ENCODE measurements at regions not wholly inside any gene's neighbourhood (a gene's known extent, or its start where the extent isn't known, plus 50 kb on each side); places are given as distances from the start of the nearest gene placed in this dataset.

DNA sequence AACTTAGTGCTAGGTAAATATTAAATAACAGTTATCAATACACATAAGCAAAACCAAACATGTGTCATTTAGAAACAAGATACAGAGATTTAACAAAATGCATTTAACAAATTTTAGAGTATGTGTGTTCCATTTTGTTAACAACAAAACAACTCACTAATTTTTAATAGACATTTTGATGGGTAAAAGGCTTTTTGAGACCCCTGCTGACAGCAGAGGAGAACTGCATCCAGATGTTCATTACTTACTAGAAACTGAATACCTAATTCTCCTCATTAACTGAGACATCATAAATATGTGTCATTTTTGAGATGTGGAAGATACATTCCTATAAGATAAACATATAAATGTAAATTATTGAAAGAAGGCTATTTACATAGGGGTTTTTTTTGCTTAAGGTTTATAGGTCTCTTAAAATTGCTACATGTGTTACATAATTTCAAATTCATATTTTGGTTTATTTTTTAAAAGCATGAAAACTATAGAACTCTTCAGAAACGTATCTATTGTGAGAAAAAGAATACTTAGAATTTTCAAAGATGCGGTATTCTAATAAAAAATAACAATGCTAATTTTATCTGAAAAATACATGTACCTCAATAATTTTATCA lies 1009.8 kb downstream of the TUSC7 start:
- Mint-ChIP-seq H3K9me3 (peaks cover 7% of the 10 kb centered on the region), H3K4me3 (no peak overlapping the region), H3K4me1 (peaks cover 10% of the 10 kb centered on the region), H3K36me3 (ENCODE audit: low read depth) (no peaks in the 10 kb centered on the region), H3K27ac (no peak overlapping the region), H3K27me3 (ENCODE audit: insufficient read depth) (no peaks in the 10 kb centered on the region)
- WGBS, 2 experiments (ENCODE audit: insufficient coverage in 1 of 2, insufficient read length in 1 of 2): no CpG with 5 or more reads among the region's 2 CpGs
- Histone ChIP-seq H3K9ac (ENCODE audit: extremely low read depth, low read length, poor library complexity, severe bottlenecking) (no peak overlapping the region), H3K27ac (ENCODE audit: low read depth, low read length) (no peak overlapping the region), H3K4me1 (ENCODE audit: control insufficient read depth, insufficient read depth, low read length) (no peaks in the 10 kb centered on the region), H3K36me3 (ENCODE audit: control insufficient read depth, insufficient read depth, low read length) (no peaks in the 10 kb centered on the region), H3K9me3 (ENCODE audit: control insufficient read depth, low read length) (peaks cover 11% of the 10 kb centered on the region), H3K4me3 (ENCODE audit: low read length) (no peak overlapping the region), H3K27me3 (ENCODE audit: control insufficient read depth, insufficient read depth, low read length, poor library complexity, severe bottlenecking) (no peaks in the 10 kb centered on the region)
- TF ChIP-seq, protein P1, sequence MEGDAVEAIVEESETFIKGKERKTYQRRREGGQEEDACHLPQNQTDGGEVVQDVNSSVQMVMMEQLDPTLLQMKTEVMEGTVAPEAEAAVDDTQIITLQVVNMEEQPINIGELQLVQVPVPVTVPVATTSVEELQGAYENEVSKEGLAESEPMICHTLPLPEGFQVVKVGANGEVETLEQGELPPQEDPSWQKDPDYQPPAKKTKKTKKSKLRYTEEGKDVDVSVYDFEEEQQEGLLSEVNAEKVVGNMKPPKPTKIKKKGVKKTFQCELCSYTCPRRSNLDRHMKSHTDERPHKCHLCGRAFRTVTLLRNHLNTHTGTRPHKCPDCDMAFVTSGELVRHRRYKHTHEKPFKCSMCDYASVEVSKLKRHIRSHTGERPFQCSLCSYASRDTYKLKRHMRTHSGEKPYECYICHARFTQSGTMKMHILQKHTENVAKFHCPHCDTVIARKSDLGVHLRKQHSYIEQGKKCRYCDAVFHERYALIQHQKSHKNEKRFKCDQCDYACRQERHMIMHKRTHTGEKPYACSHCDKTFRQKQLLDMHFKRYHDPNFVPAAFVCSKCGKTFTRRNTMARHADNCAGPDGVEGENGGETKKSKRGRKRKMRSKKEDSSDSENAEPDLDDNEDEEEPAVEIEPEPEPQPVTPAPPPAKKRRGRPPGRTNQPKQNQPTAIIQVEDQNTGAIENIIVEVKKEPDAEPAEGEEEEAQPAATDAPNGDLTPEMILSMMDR (conservative IDR thresholded peaks at IDR 0.05): peak; percentile 94
- DNase-seq: no peak

DNA sequence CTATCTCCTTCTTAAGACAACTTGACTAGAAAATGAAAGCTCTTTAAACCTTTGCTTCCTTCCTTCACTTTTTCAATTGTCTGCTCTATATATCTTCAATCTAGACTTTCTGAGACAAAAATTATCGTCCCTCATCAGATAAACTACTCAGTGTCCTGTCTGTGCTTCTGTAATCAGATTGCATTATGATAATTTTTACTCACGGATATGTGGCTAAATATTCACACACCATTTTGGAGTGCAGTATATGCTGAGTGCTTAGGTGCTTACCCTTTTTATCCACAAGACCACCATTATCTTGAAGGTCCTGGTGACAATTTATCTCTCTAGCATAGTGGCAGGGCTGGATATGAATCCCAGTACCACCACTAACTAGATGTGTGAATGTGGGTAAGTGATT lies 1012.3 kb downstream of the TUSC7 start:
- Mint-ChIP-seq H3K4me1 (peaks cover 10% of the 10 kb centered on the region), H3K36me3 (ENCODE audit: low read depth) (no peaks in the 10 kb centered on the region), H3K9me3 (peaks cover 7% of the 10 kb centered on the region), H3K27ac (no peak overlapping the region), H3K4me3 (no peak overlapping the region), H3K27me3 (ENCODE audit: insufficient read depth) (no peaks in the 10 kb centered on the region)
- no peak overlapping the region for H3K4me3 ChIP-seq (ENCODE audit: low read length)
- 96% methylated on average over 2 of the region's 2 CpGs; no CpG with 5 or more reads in 1 of the 2 experiments for WGBS, 2 experiments (ENCODE audit: insufficient coverage in 1 of 2, insufficient read length in 1 of 2)
- TF ChIP-seq, protein P1 (conservative IDR thresholded peaks at IDR 0.05): no peak
- H3K36me3 ChIP-seq (ENCODE audit: control insufficient read depth, insufficient read depth, low read length): no peaks in the 10 kb centered on the region
- H3K27ac ChIP-seq (ENCODE audit: low read depth, low read length): no peak overlapping the region
- peaks cover 11% of the 10 kb centered on the region for H3K9me3 ChIP-seq (ENCODE audit: control insufficient read depth, low read length)
- no peaks in the 10 kb centered on the region for H3K27me3 ChIP-seq (ENCODE audit: control insufficient read depth, insufficient read depth, low read length, poor library complexity, severe bottlenecking)
- H3K4me1 ChIP-seq (ENCODE audit: control insufficient read depth, insufficient read depth, low read length): no peaks in the 10 kb centered on the region
- DNase-seq: no peak
- no peak overlapping the region for H3K9ac ChIP-seq (ENCODE audit: extremely low read depth, low read length, poor library complexity, severe bottlenecking)

DNA sequence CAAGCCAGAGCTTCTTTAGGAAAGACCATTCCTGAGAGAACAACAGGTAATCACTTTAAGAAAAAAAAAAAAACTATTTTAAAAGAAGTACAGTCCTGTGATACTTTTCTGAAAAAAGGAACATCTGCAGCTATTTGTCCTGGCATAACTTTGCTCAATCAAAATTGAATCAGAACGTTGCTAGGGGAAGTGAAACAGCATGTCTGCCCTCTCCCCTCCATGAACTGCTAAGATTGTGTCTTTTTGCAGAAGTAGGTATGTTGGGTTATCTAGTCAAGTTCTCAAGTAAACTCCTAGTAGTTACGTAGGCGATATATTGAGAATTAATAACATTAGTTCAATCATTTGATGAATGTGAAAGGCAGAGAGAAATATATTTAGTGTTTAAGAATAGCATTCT lies 1013.3 kb downstream of the TUSC7 start:
- no peaks in the 10 kb centered on the region for H3K27me3 Mint-ChIP-seq (ENCODE audit: insufficient read depth)

More for the DNA sequence above, 1013.3 kb downstream of the TUSC7 start:
- Histone ChIP-seq H3K9ac (ENCODE audit: extremely low read depth, low read length, poor library complexity, severe bottlenecking) (no peak overlapping the region), H3K4me3 (ENCODE audit: low read length) (no peak overlapping the region), H3K4me1 (ENCODE audit: control insufficient read depth, insufficient read depth, low read length) (no peaks in the 10 kb centered on the region), H3K9me3 (ENCODE audit: control insufficient read depth, low read length) (peaks cover 2% of the 10 kb centered on the region), H3K27ac (ENCODE audit: low read depth, low read length) (no peak overlapping the region), H3K36me3 (ENCODE audit: control insufficient read depth, insufficient read depth, low read length) (no peaks in the 10 kb centered on the region), H3K27me3 (ENCODE audit: control insufficient read depth, insufficient read depth, low read length, poor library complexity, severe bottlenecking) (no peaks in the 10 kb centered on the region)
- Mint-ChIP-seq H3K9me3 (peaks cover 3% of the 10 kb centered on the region), H3K36me3 (ENCODE audit: low read depth) (no peaks in the 10 kb centered on the region), H3K27ac (no peak overlapping the region), H3K4me1 (peaks cover 10% of the 10 kb centered on the region), H3K4me3 (no peak overlapping the region)
- DNase-seq: no peak
- TF ChIP-seq, protein P1 (conservative IDR thresholded peaks at IDR 0.05): no peak
- 80 to 91% methylated on average over 1 to 3 of the region's 3 CpGs for WGBS, 2 experiments (ENCODE audit: insufficient coverage in 1 of 2, insufficient read length in 1 of 2)

Data from endodermal cell (in vitro differentiated cells).